A673 (cell line): ENCODE measurements at regions not wholly inside any gene's neighbourhood (a gene's known extent, or its start where the extent isn't known, plus 50 kb on each side); places are given as distances from the start of the nearest gene placed in this dataset.

ENCODE experiments used
- BruUV-seq: library from RNA; stranded (reverse); fragments of 400-500 nt; replicated peaks from 2 replicates; lab custom pipeline; 2021; lab: Mats Ljungman, UMichigan
- CTCF ChIA-PET: fragments of 300-600 bp; sonication (Branson Sonifier 250); formaldehyde crosslinking; loops from one replicate; lab custom pipeline; 2022; ENCODE audit warnings: antibody characterized with exemption; lab: Charles Lee
- POLR2A ChIA-PET: fragments of 300-600 bp; sonication (Branson Sonifier 250); formaldehyde crosslinking; loops from one replicate; lab custom pipeline; 2022; ENCODE audit warnings: antibody characterized with exemption; ENCODE audit not compliant: low non-redundant PET; lab: Charles Lee
- DNase-seq: peaks from one replicate; pipeline ENCODE4 v3.0.0-alpha.2; 2015; ENCODE audit warnings: low spot score
- H3K27ac ChIP-seq: fragments of 200-600 bp; sonication (generic); 2 replicates; pipeline ENCODE4 v1.5.1; 2016; ENCODE audit warnings: mixed run types, low read depth, mild to moderate bottlenecking, mixed read lengths, antibody characterized with exemption, low read length; ENCODE audit not compliant: poor library complexity, severe bottlenecking
- H3K27me3 ChIP-seq: fragments of 200-600 bp; sonication (generic); replicated peaks from 2 replicates; pipeline ENCODE4 v1.6.1; 2017; ENCODE audit warnings: mixed run types, low read depth, mild to moderate bottlenecking, mixed read lengths, antibody characterized with exemption, low read length; ENCODE audit not compliant: insufficient read depth, poor library complexity
- H3K36me3 ChIP-seq: fragments of 200-600 bp; sonication (generic); 2 replicates; pipeline ENCODE4 v1.6.1; 2016; ENCODE audit warnings: mixed run types, mild to moderate bottlenecking, mixed read lengths, antibody characterized with exemption, low read length; ENCODE audit not compliant: insufficient read depth, poor library complexity, severe bottlenecking
- H3K4me1 ChIP-seq: fragments of 200-600 bp; sonication (generic); 2 replicates; pipeline ENCODE4 v1.6.1; 2017; ENCODE audit warnings: mixed run types, mild to moderate bottlenecking, mixed read lengths, antibody characterized with exemption, low read length; ENCODE audit not compliant: insufficient read depth, poor library complexity, severe bottlenecking
- H3K4me3 ChIP-seq: fragments of 200-600 bp; sonication (generic); 2 replicates; pipeline ENCODE4 v1.5.1; 2016; ENCODE audit warnings: low read depth, mixed run types, mild to moderate bottlenecking, mixed read lengths, low read length; ENCODE audit not compliant: poor library complexity, severe bottlenecking
- H3K9me3 ChIP-seq: fragments of 200-600 bp; sonication (generic); 2 replicates; pipeline ENCODE4 v1.6.1; 2016; ENCODE audit warnings: mixed run types, low read depth, mild to moderate bottlenecking, mixed read lengths, antibody characterized with exemption, low read length; ENCODE audit not compliant: poor library complexity, severe bottlenecking
- EZH2 ChIP-seq: fragments of 200-600 bp; sonication (generic); IDR thresholded peaks from 2 replicates; pipeline ENCODE4 v1.6.1; 2017; ENCODE audit warnings: borderline replicate concordance, low read depth, mild to moderate bottlenecking, mixed read lengths, antibody characterized with exemption, low read length; ENCODE audit not compliant: poor library complexity, severe bottlenecking
- intact Hi-C: fragments of 100-400 bp; cut with micrococcal nuclease; formaldehyde crosslinking; loops from one replicate; pipeline ENCODE4 v1.10.0; 2022; ENCODE audit not compliant: unreplicated experiment
- TF ChIP-seq, protein P1 (sequence below): fragments of 300-800, 200-600 bp; sonication (generic); conservative IDR thresholded peaks from 2 replicates; pipeline ENCODE4 v1.5.1; 2017; ENCODE audit warnings: low read depth, mild to moderate bottlenecking, antibody characterized with exemption, low read length, moderate library complexity, mixed read lengths

GRCh38 chr20:6882561-6883291, 115.2 kb downstream of the BMP2 start:
- no peak for DNase-seq
- Histone ChIP-seq H3K4me1 (no peaks in the 10 kb centered on the region), H3K9me3 (no peaks in the 10 kb centered on the region), H3K4me3 (no peak overlapping the region), H3K36me3 (no peaks in the 10 kb centered on the region), H3K27me3 (no peaks in the 10 kb centered on the region), H3K27ac (no peak overlapping the region)
- CTCF ChIA-PET: no interaction called here
- no TSS peak for BruUV-seq
- TF ChIP-seq, protein P1, sequence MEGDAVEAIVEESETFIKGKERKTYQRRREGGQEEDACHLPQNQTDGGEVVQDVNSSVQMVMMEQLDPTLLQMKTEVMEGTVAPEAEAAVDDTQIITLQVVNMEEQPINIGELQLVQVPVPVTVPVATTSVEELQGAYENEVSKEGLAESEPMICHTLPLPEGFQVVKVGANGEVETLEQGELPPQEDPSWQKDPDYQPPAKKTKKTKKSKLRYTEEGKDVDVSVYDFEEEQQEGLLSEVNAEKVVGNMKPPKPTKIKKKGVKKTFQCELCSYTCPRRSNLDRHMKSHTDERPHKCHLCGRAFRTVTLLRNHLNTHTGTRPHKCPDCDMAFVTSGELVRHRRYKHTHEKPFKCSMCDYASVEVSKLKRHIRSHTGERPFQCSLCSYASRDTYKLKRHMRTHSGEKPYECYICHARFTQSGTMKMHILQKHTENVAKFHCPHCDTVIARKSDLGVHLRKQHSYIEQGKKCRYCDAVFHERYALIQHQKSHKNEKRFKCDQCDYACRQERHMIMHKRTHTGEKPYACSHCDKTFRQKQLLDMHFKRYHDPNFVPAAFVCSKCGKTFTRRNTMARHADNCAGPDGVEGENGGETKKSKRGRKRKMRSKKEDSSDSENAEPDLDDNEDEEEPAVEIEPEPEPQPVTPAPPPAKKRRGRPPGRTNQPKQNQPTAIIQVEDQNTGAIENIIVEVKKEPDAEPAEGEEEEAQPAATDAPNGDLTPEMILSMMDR: no peak
- no peak for TF ChIP-seq EZH2
- POLR2A ChIA-PET: no interaction called here
- intact Hi-C loops: no loop called here

DNA sequence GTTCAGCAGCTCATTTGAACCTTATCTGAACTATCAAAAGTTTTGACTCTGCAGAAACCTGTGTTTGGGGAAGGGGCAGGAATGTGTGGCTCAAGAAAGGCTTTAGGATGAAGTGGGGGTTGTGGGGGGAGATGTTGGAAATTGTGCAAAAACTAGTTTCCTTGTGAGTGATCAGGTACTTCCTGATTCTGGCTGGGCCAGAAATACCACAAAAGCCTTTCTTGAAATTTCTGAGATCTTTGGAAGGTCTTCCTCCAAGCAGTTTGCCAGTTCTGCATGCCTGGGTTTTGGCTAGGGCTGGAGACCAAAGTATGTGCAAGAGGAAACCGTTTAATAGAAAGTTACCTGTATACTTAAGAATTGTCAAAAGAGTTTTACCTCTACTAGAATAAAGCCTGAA, 116.6 kb downstream of the BMP2 start:
- DNase-seq: no peak
- Histone ChIP-seq H3K27ac (no peak overlapping the region), H3K4me3 (no peak overlapping the region), H3K9me3 (no peaks in the 10 kb centered on the region), H3K27me3 (no peaks in the 10 kb centered on the region), H3K36me3 (no peaks in the 10 kb centered on the region), H3K4me1 (no peaks in the 10 kb centered on the region)
- BruUV-seq: no TSS peak
- intact Hi-C loops: no loop called here
- no peak for TF ChIP-seq EZH2
- TF ChIP-seq, protein P1: no peak
- ChIA-PET CTCF (no interaction called here), POLR2A (no interaction called here)

DNA sequence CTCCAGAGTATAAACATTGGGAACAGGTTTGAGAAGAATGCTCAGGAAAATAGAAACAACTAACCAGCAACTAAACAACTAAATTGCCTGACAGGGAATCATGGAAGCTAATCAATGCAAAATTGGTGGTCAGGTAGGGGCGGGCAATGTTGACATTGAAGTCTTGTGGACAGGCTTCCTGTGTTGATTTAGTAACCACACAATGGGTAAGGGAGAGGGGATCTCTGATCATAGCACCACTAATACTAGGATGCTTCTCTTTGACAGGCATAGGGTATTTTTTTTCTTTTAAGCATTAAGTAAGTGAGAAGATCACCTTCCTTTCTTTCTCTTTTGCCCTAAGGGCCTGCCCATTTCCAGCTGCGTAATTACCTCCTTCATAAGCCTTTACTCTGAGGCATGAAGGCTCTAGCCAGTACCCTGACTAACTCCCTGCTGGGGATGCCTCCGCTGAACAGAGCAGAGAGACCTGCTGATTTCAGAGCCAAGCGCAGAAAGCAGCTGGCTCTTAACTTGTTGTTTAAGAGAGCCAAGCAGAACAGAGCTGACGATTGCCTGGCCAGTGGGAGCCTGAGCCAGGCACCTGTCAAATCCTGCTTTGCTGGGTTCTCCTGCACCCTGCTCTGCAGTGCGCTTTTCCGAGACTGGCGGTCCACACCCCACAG, 118.7 kb downstream of the BMP2 start:
- H3K4me1 ChIP-seq: no peaks in the 10 kb centered on the region
- TF ChIP-seq EZH2: no peak
- TF ChIP-seq, protein P1: no peak
- CTCF ChIA-PET: no interaction called here
- no peak overlapping the region for H3K4me3 ChIP-seq
- POLR2A ChIA-PET: no interaction called here
- H3K9me3 ChIP-seq: no peaks in the 10 kb centered on the region
- BruUV-seq: no TSS peak
- intact Hi-C loops: no loop called here
- no peaks in the 10 kb centered on the region for H3K27me3 ChIP-seq
- H3K36me3 ChIP-seq: no peaks in the 10 kb centered on the region
- DNase-seq: no peak
- no peak overlapping the region for H3K27ac ChIP-seq
